Panc1 (cell line): ENCODE measurements at regions not wholly inside any gene's neighbourhood (a gene's known extent, or its start where the extent isn't known, plus 50 kb on each side); places are given as distances from the start of the nearest gene placed in this dataset.

Experiments used
- CTCF ChIP-seq: fragments of 450-650 bp; IDR thresholded peaks from 2 replicates; pipeline ENCODE4 v1.5.1; 2017; ENCODE audit warnings: mild to moderate bottlenecking
- TF ChIP-seq, protein P1 (sequence below), 2 experiments: IDR thresholded peaks; 2 replicates each; pipeline ENCODE4 v1.6.1; 2011 to 2012; ENCODE audit warnings: low read depth in 2 of 2, control low read depth in 1 of 2, low read length in 1 of 2, mild to moderate bottlenecking in 1 of 2, moderate library complexity in 1 of 2; ENCODE audit not compliant: insufficient read depth in 1 of 2

DNA sequence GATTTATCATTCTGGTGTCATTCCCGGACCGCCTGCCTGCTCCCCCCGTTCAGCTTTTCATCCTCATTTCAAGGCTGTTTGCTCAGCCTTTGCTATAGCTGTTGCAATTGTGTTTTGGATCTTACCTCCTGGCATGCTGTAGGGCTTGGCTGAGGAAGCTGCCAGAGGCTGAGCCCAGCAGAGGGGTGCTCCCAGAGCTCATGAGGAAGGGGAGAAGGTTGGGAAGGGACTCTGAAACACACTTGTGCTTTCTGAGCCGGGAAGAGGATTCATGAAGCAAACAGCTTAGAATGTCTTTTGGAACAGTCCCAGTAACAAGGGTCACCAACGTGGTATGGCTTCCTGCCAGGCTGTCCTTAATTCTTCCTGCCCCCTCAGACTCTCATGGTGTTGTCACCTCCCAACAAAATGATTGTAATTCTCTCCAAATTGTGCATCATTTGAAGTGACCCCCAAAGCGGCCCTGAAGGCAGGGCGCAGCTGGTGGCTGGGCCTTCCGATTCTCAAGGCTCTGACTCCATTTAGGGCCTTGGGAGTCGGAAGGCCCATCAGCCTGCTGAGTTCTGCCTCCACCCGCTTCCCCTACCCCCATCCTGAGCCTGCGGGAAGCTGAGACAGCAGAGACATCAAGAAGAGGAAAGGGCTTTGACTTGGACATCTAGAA is 111.9 kb upstream of the ARHGAP5 start:
- no peak for TF ChIP-seq CTCF
- TF ChIP-seq, protein P1, sequence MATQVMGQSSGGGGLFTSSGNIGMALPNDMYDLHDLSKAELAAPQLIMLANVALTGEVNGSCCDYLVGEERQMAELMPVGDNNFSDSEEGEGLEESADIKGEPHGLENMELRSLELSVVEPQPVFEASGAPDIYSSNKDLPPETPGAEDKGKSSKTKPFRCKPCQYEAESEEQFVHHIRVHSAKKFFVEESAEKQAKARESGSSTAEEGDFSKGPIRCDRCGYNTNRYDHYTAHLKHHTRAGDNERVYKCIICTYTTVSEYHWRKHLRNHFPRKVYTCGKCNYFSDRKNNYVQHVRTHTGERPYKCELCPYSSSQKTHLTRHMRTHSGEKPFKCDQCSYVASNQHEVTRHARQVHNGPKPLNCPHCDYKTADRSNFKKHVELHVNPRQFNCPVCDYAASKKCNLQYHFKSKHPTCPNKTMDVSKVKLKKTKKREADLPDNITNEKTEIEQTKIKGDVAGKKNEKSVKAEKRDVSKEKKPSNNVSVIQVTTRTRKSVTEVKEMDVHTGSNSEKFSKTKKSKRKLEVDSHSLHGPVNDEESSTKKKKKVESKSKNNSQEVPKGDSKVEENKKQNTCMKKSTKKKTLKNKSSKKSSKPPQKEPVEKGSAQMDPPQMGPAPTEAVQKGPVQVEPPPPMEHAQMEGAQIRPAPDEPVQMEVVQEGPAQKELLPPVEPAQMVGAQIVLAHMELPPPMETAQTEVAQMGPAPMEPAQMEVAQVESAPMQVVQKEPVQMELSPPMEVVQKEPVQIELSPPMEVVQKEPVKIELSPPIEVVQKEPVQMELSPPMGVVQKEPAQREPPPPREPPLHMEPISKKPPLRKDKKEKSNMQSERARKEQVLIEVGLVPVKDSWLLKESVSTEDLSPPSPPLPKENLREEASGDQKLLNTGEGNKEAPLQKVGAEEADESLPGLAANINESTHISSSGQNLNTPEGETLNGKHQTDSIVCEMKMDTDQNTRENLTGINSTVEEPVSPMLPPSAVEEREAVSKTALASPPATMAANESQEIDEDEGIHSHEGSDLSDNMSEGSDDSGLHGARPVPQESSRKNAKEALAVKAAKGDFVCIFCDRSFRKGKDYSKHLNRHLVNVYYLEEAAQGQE (IDR thresholded peaks at IDR 0.05; ENCODE audit: insufficient read depth in 1 of 2, low read depth in 2 of 2, low read length in 1 of 2) = no peak
